ENCODE measurements at regions not wholly inside any gene's neighbourhood (a gene's known extent, or its start where the extent isn't known, plus 50 kb on each side); places are given as distances from the start of the nearest gene placed in this dataset.

- TF ChIP-seq, protein P1, sequence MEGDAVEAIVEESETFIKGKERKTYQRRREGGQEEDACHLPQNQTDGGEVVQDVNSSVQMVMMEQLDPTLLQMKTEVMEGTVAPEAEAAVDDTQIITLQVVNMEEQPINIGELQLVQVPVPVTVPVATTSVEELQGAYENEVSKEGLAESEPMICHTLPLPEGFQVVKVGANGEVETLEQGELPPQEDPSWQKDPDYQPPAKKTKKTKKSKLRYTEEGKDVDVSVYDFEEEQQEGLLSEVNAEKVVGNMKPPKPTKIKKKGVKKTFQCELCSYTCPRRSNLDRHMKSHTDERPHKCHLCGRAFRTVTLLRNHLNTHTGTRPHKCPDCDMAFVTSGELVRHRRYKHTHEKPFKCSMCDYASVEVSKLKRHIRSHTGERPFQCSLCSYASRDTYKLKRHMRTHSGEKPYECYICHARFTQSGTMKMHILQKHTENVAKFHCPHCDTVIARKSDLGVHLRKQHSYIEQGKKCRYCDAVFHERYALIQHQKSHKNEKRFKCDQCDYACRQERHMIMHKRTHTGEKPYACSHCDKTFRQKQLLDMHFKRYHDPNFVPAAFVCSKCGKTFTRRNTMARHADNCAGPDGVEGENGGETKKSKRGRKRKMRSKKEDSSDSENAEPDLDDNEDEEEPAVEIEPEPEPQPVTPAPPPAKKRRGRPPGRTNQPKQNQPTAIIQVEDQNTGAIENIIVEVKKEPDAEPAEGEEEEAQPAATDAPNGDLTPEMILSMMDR (IDR thresholded peaks at IDR 0.05): no peak
- TF ChIP-seq POLR2A (IDR thresholded peaks at IDR 0.05): no peak
Measured at GRCh38 chr6:91082311-91082832, 495.5 kb upstream of the MAP3K7 start.

All from body of pancreas (tissue), 4 donors.